ENCODE measurements at regions not wholly inside any gene's neighbourhood (a gene's known extent, or its start where the extent isn't known, plus 50 kb on each side); places are given as distances from the start of the nearest gene placed in this dataset.
A peak's percentile ranks its signal among the peaks of the same experiment; 100 is the strongest.

DNA sequence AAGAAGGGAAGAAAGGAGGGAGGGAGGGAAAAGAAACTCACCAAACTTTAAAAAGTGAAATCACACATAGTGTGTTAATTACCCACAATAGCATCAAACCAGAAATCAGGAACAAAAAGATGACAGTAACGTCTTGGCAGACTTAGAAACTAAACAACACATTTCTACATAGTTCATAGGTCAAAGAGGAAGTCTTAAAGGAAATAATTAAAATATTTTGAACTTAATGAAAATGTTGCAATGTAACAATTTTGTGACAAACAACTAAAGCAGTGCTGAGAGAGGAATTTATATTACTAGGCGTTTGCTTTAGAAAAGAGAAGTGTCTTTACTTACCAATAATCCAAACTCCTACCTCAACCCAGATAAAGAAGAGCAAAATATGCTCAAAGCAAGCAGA, 505.0 kb upstream of the ID2 start:
- Histone ChIP-seq H3K36me3 (no peaks in the 10 kb centered on the region), H3K27ac (peak overlapping the region; percentile 77), H3K4me3 (ENCODE audit: low read depth in 1 of 2, low read length in 1 of 2) (no peak overlapping the region), H3K27me3 (no peaks in the 10 kb centered on the region), H3K4me1 (ENCODE audit: control insufficient read depth in 1 of 2, insufficient read depth in 1 of 2, low read depth in 1 of 2, low read length in 1 of 2) (peaks cover 13 to 16% of the 10 kb centered on the region in 2 experiments), H3K9me3 (no peaks in the 10 kb centered on the region)
- TF ChIP-seq, protein P1, sequence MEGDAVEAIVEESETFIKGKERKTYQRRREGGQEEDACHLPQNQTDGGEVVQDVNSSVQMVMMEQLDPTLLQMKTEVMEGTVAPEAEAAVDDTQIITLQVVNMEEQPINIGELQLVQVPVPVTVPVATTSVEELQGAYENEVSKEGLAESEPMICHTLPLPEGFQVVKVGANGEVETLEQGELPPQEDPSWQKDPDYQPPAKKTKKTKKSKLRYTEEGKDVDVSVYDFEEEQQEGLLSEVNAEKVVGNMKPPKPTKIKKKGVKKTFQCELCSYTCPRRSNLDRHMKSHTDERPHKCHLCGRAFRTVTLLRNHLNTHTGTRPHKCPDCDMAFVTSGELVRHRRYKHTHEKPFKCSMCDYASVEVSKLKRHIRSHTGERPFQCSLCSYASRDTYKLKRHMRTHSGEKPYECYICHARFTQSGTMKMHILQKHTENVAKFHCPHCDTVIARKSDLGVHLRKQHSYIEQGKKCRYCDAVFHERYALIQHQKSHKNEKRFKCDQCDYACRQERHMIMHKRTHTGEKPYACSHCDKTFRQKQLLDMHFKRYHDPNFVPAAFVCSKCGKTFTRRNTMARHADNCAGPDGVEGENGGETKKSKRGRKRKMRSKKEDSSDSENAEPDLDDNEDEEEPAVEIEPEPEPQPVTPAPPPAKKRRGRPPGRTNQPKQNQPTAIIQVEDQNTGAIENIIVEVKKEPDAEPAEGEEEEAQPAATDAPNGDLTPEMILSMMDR (IDR thresholded peaks at IDR 0.05) = no peak

DNA sequence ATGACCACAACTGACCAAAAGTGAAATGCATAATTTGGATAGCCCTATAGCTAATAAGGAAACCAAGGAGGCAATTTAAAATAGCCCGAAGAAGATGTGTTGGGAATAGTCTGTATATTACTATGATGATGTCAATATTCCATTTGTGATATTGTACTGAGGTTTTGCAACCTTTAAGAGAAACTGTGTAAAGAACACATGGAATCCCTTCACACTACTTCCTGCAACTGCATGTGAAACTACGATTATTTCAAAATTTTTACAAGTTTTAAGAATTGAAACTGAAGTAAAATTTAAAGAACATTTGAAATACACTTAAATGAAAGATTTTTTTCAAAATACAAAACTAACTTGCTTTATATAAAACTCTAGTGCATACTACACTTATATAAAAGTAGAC, 504.3 kb upstream of the ID2 start:
- Histone ChIP-seq H3K27ac (peak overlapping the region; percentile 77), H3K27me3 (no peaks in the 10 kb centered on the region), H3K4me1 (ENCODE audit: control insufficient read depth in 1 of 2, insufficient read depth in 1 of 2, low read depth in 1 of 2, low read length in 1 of 2) (peaks cover 13 to 16% of the 10 kb centered on the region in 2 experiments), H3K9me3 (no peaks in the 10 kb centered on the region), H3K4me3 (ENCODE audit: low read depth in 1 of 2, low read length in 1 of 2) (no peak overlapping the region), H3K36me3 (no peaks in the 10 kb centered on the region)
- TF ChIP-seq, protein P1 (IDR thresholded peaks at IDR 0.05) = no peak

DNA sequence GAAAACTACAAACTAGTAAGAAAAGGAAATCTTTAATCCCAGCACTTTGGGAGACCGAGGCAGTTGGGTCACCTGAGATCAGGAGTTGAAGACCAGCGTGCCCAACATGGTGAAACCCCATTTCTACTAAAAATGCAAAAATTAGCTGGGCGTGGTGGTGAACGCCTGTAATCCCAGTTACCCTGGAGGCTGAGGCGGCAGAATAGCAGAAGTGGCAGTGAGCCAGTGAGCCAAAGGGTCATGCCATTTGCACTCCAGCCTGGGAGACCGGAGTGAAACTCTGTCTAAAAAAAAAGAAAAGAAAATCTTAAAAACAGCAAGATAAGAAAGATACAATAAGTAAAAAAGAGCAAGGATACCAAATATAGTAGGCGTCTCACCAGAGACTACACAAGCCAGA, 502.9 kb upstream of the ID2 start:
- Histone ChIP-seq H3K27me3 (no peaks in the 10 kb centered on the region), H3K4me1 (ENCODE audit: control insufficient read depth in 1 of 2, insufficient read depth in 1 of 2, low read depth in 1 of 2, low read length in 1 of 2) (peaks cover 13 to 16% of the 10 kb centered on the region in 2 experiments), H3K36me3 (no peaks in the 10 kb centered on the region), H3K4me3 (ENCODE audit: low read depth in 1 of 2, low read length in 1 of 2) (no peak overlapping the region), H3K9me3 (no peaks in the 10 kb centered on the region), H3K27ac (no peak overlapping the region)
- TF ChIP-seq, protein P1 (IDR thresholded peaks at IDR 0.05) = no peak

DNA sequence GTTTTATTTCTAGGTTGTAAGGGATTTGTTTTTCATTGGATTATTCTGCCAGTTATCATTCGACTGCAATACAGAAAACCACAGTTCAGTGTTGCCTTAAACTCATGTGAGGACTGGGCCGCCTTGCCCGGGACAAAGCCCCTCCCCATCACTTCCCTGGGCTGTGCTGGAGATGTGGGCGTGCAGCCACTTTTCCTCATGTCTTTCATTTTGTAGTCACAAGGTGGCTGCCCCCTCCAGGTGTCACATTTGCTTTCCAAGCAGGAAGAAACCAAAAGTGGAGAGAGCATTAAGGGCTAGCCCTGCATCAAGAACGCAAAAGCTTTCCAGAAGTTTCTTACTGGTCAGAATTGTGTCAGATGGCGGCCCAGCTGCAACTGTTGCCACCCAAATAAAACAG, 492.5 kb upstream of the ID2 start:
- H3K4me1 ChIP-seq (ENCODE audit: control insufficient read depth in 1 of 2, insufficient read depth in 1 of 2, low read depth in 1 of 2, low read length in 1 of 2) = no peaks in the 10 kb centered on the region
- H3K9me3 ChIP-seq = no peaks in the 10 kb centered on the region
- TF ChIP-seq, protein P1 (IDR thresholded peaks at IDR 0.05) = no peak
- H3K27me3 ChIP-seq = no peaks in the 10 kb centered on the region
- H3K4me3 ChIP-seq (ENCODE audit: low read depth in 1 of 2, low read length in 1 of 2) = no peak overlapping the region
- no peaks in the 10 kb centered on the region for H3K36me3 ChIP-seq
- H3K27ac ChIP-seq = no peak overlapping the region

DNA sequence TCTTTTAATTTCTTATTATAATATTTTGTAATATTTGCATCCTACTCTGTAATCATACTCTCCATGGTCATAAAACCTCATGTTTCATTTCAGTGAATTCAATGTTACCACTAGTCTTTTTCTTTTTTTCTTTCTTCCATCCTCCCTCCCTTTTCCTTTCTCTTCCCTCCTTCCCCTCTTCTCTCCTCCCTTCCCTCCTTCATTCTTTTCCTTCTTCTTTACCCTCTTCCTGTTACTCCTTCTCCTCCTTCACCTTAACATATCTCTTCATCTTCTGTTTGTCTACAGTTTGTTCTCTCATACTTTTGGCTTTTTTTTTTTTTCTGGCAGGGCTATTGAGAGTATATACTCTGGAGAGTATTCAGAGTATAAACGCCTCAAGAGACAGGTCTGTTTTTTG, 491.6 kb upstream of the ID2 start:
- H3K27me3 ChIP-seq = no peaks in the 10 kb centered on the region
- H3K36me3 ChIP-seq = no peaks in the 10 kb centered on the region
- TF ChIP-seq, protein P1 (IDR thresholded peaks at IDR 0.05) = no peak
- H3K27ac ChIP-seq = no peak overlapping the region
- H3K9me3 ChIP-seq = no peaks in the 10 kb centered on the region
- H3K4me1 ChIP-seq (ENCODE audit: control insufficient read depth in 1 of 2, insufficient read depth in 1 of 2, low read depth in 1 of 2, low read length in 1 of 2) = no peaks in the 10 kb centered on the region
- H3K4me3 ChIP-seq (ENCODE audit: low read depth in 1 of 2, low read length in 1 of 2) = no peak overlapping the region

DNA sequence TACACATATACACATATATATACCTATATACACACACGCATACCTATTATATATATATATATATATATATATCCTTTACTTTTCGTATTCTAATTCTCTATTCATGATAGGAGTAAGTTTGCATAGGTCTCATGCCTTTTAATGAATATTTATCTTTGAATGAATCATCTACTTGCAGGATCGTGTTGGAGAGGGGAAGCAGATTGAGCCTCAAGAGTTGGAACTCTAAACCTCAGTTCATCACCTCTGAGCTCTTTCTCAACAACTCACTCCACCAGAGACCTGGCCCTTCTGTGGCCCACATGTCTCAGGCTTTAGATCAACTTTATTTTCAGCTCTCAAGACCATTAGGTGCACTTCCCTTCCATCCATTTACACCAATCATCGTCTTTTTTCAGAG, 490.4 kb upstream of the ID2 start:
- TF ChIP-seq, protein P1 (IDR thresholded peaks at IDR 0.05) = no peak
- no peaks in the 10 kb centered on the region for H3K36me3 ChIP-seq
- H3K4me3 ChIP-seq (ENCODE audit: low read depth in 1 of 2, low read length in 1 of 2) = no peak overlapping the region
- H3K27ac ChIP-seq = no peak overlapping the region
- H3K9me3 ChIP-seq = no peaks in the 10 kb centered on the region
- H3K4me1 ChIP-seq (ENCODE audit: control insufficient read depth in 1 of 2, insufficient read depth in 1 of 2, low read depth in 1 of 2, low read length in 1 of 2) = no peaks in the 10 kb centered on the region
- H3K27me3 ChIP-seq = no peaks in the 10 kb centered on the region
